Naive thymus-derived CD4-positive, alpha-beta T cell (primary cell): ENCODE measurements at regions not wholly inside any gene's neighbourhood (a gene's known extent, or its start where the extent isn't known, plus 50 kb on each side); places are given as distances from the start of the nearest gene placed in this dataset.
"Not testable (repeated sequence)": the region's sequence is repeated elsewhere in the genome, so short reads cannot be mapped to it uniquely, and the experiment has no call there.

Experiments
- ATAC-seq: fragments of 150-1000 bp; cut with Tn5 transposase; 2 replicates; pipeline ENCODE4 v1.10.0; 2021; ENCODE audit warnings: mild to moderate bottlenecking, moderate library complexity
- CTCF ChIA-PET: fragments of 350-600 bp; sonication (Branson Sonifier 250); formaldehyde crosslinking; loops from one replicate; lab custom pipeline; 2021; ENCODE audit warnings: antibody characterized with exemption; lab: Charles Lee
- POLR2A ChIA-PET: fragments of 350-600 bp; sonication (Branson Sonifier 250); formaldehyde crosslinking; loops from one replicate; lab custom pipeline; 2021; ENCODE audit warnings: antibody characterized with exemption, inconsistent platforms; lab: Charles Lee
- DNase-seq, 9 donors: peaks; one replicate each; pipeline versions ENCODE4 v3.0.0 to v3.0.0-alpha.2; 2020 to 2022; ENCODE audit warnings: mixed read lengths in 1 of 9
- H3K27ac ChIP-seq: one replicate; pipeline ENCODE4 v1.7.0; 2013; ENCODE audit warnings: mild to moderate bottlenecking, low read depth, low read length, moderate library complexity
- H3K27me3 ChIP-seq, 2 donors: one replicate each; pipeline ENCODE4 v1.7.0; 2013; ENCODE audit warnings: low read length in 2 of 2, mild to moderate bottlenecking in 2 of 2, moderate library complexity in 2 of 2; ENCODE audit not compliant: control insufficient read depth in 2 of 2, insufficient read depth in 2 of 2
- H3K36me3 ChIP-seq, 3 experiments: 1 replicate in 2 of 3; 2 replicates in 1 of 3; pipeline ENCODE4 v1.7.0; 2013; ENCODE audit warnings: low read length in 3 of 3, mild to moderate bottlenecking in 3 of 3, moderate library complexity in 1 of 3; ENCODE audit not compliant: insufficient read depth in 3 of 3, control insufficient read depth in 2 of 3
- H3K4me1 ChIP-seq, 2 donors: one replicate each; pipeline ENCODE4 v1.7.0; 2013; ENCODE audit warnings: low read length in 2 of 2, mild to moderate bottlenecking in 2 of 2, moderate library complexity in 1 of 2; ENCODE audit not compliant: control insufficient read depth in 2 of 2, insufficient read depth in 2 of 2
- H3K4me3 ChIP-seq: 2 replicates; pipeline ENCODE4 v1.7.0; 2013; ENCODE audit warnings: mild to moderate bottlenecking, low read length
- H3K9me3 ChIP-seq, 3 experiments: 1 replicate in 2 of 3; 2 replicates in 1 of 3; pipeline ENCODE4 v1.7.0; 2013; ENCODE audit warnings: low read length in 3 of 3; ENCODE audit not compliant: control insufficient read depth in 2 of 3
- H3K27ac Mint-ChIP-seq, 9 donors: one replicate each; pipeline ENCODE4 v1.8.0; 2020 to 2022; ENCODE audit warnings: mixed read lengths in 9 of 9, mild to moderate bottlenecking in 8 of 9, moderate library complexity in 5 of 9, inconsistent platforms in 2 of 9
- H3K27me3 Mint-ChIP-seq, 5 donors: one replicate each; pipeline ENCODE4 v1.8.0; 2021 to 2022; ENCODE audit warnings: mixed read lengths in 5 of 5, mild to moderate bottlenecking in 1 of 5
- H3K36me3 Mint-ChIP-seq, 5 donors: one replicate each; pipeline ENCODE4 v1.8.0; 2020 to 2022; ENCODE audit warnings: mixed read lengths in 5 of 5, mild to moderate bottlenecking in 3 of 5, inconsistent platforms in 1 of 5
- H3K4me1 Mint-ChIP-seq, 7 donors: one replicate each; pipeline ENCODE4 v1.8.0; 2020 to 2022; ENCODE audit warnings: mixed read lengths in 7 of 7, mild to moderate bottlenecking in 3 of 7, inconsistent platforms in 1 of 7
- H3K4me3 Mint-ChIP-seq, 10 donors: one replicate each; pipeline ENCODE4 v1.8.0; 2020 to 2022; ENCODE audit warnings: mild to moderate bottlenecking in 10 of 10, mixed read lengths in 10 of 10, moderate library complexity in 6 of 10, inconsistent platforms in 2 of 10
- H3K9me3 Mint-ChIP-seq, 11 donors: one replicate each; pipeline ENCODE4 v1.8.0; 2020 to 2022; ENCODE audit warnings: mixed read lengths in 11 of 11, mild to moderate bottlenecking in 4 of 11, inconsistent platforms in 1 of 11, moderate library complexity in 1 of 11
- intact Hi-C, 2 donors: fragments of 100-400 bp; cut with micrococcal nuclease; formaldehyde crosslinking; loops; one replicate each; pipeline ENCODE4 v1.15.1; 2023

- POLR2A ChIA-PET: no interaction called here
- H3K36me3 ChIP-seq: no peaks in the 10 kb centered on the region
These were observed 95.3 kb upstream of the FGF3 start for GRCh38 chr11:69914286-69915150.

GRCh38 chr11:69915151-69915500, 95.9 kb upstream of the FGF3 start:
- Histone ChIP-seq H3K9me3 (no peaks in the 10 kb centered on the region), H3K4me1 (no peaks in the 10 kb centered on the region), H3K36me3 (no peaks in the 10 kb centered on the region), H3K4me3 (no peak overlapping the region), H3K27ac (no peak overlapping the region), H3K27me3 (peaks cover 0 to 4% of the 10 kb centered on the region in 2 donors)
- Mint-ChIP-seq H3K9me3 (peaks cover 0 to 3% (median 0%) of the 10 kb centered on the region in 11 donors), H3K4me3 (no peak overlapping the region), H3K4me1 (peaks cover 0 to 5% (median 0%) of the 10 kb centered on the region in 7 donors), H3K36me3 (no peaks in the 10 kb centered on the region), H3K27ac (peak overlapping the region in 1 of 9 donors; percentile 39), H3K27me3 (peaks cover 9 to 57% (median 26%) of the 10 kb centered on the region in 5 donors)
- DNase-seq (no peak), ATAC-seq (no peak)
- ChIA-PET POLR2A (no interaction called here), CTCF (no interaction called here)
- intact Hi-C loops: loop anchor here in 1 of 2 donors (1.0 kb wide), 1 partner anchor 276 kb away; no protein-coding TSS in a partner anchor

More at GRCh38 chr11:69914286-69915150, 95.3 kb upstream of the FGF3 start:
- no peak overlapping the region for H3K4me3 ChIP-seq
- intact Hi-C loops: loop anchor here in 1 of 2 donors (1.0 kb wide), 1 partner anchor 277 kb away; no protein-coding TSS in a partner anchor
- DNase-seq (no peak), ATAC-seq (no peak)
- no peaks in the 10 kb centered on the region for H3K9me3 ChIP-seq
- H3K4me1 ChIP-seq: no peaks in the 10 kb centered on the region
- Mint-ChIP-seq H3K4me1 (peaks cover 0 to 5% (median 0%) of the 10 kb centered on the region in 7 donors), H3K4me3 (no peak overlapping the region), H3K9me3 (peaks cover 0 to 3% (median 0%) of the 10 kb centered on the region in 11 donors), H3K27ac (no peak overlapping the region), H3K36me3 (no peaks in the 10 kb centered on the region), H3K27me3 (peaks cover 9 to 56% (median 24%) of the 10 kb centered on the region in 5 donors)
- peaks cover 0 to 4% of the 10 kb centered on the region in 2 donors for H3K27me3 ChIP-seq
- no peak overlapping the region for H3K27ac ChIP-seq
- CTCF ChIA-PET: no interaction called here

- H3K4me1 Mint-ChIP-seq: peaks cover 0 to 5% (median 0%) of the 10 kb centered on the region in 7 donors
- DNase-seq (peak in 3 of 9 donors; percentile 19 to 62 (median 20)), ATAC-seq (no peak)
- ChIA-PET POLR2A (no interaction called here), CTCF (interaction anchor here (0.8 kb wide), 1 partner anchor 8 kb away, joined by 3 read pairs; no protein-coding TSS in a partner anchor)
- Histone ChIP-seq H3K36me3 (no peaks in the 10 kb centered on the region), H3K9me3 (no peaks in the 10 kb centered on the region), H3K27ac (no peak overlapping the region), H3K27me3 (no peaks in the 10 kb centered on the region), H3K4me3 (no peak overlapping the region), H3K4me1 (no peaks in the 10 kb centered on the region)
- peaks cover 0 to 3% (median 0%) of the 10 kb centered on the region in 11 donors for H3K9me3 Mint-ChIP-seq
- H3K4me3 Mint-ChIP-seq: no peak overlapping the region
- intact Hi-C loops: loop anchor here (1.0 kb wide), 1 partner anchor 276 kb away; no protein-coding TSS in a partner anchor
- peak overlapping the region in 1 of 9 donors; percentile 39 for H3K27ac Mint-ChIP-seq
- peaks cover 9 to 57% (median 25%) of the 10 kb centered on the region in 5 donors for H3K27me3 Mint-ChIP-seq
- H3K36me3 Mint-ChIP-seq: no peaks in the 10 kb centered on the region
These were observed 96.5 kb upstream of the FGF3 start for GRCh38 chr11:69915501-69916250.

GRCh38 chr11:69916251-69916649, 97.0 kb upstream of the FGF3 start:
- H3K9me3 Mint-ChIP-seq, DNase-seq, H3K36me3 ChIP-seq, H3K4me3 ChIP-seq, H3K27me3 ChIP-seq, H3K9me3 ChIP-seq, H3K4me3 Mint-ChIP-seq, H3K27ac ChIP-seq, H3K36me3 Mint-ChIP-seq, ATAC-seq, POLR2A ChIA-PET, H3K27ac Mint-ChIP-seq, H3K4me1 Mint-ChIP-seq, H3K4me1 ChIP-seq: not testable (repeated sequence)
- CTCF ChIA-PET: interaction anchor here (0.8 kb wide), 1 partner anchor 8 kb away, joined by 3 read pairs; no protein-coding TSS in a partner anchor
- intact Hi-C loops: loop anchor here in 1 of 2 donors (1.0 kb wide), 1 partner anchor 275 kb away; no protein-coding TSS in a partner anchor
- H3K27me3 Mint-ChIP-seq: peaks cover 8 to 55% (median 20%) of the 10 kb centered on the region in 5 donors

GRCh38 chr11:69916806-69917387, 97.7 kb upstream of the FGF3 start:
- H3K27me3 Mint-ChIP-seq: peaks cover 7 to 55% (median 20%) of the 10 kb centered on the region in 5 donors

GRCh38 chr11:69917529-69917928, 98.3 kb upstream of the FGF3 start:
- Histone ChIP-seq H3K27me3 (no peaks in the 10 kb centered on the region), H3K4me1 (no peaks in the 10 kb centered on the region), H3K36me3 (no peaks in the 10 kb centered on the region), H3K27ac (no peak overlapping the region), H3K4me3 (no peak overlapping the region), H3K9me3 (no peaks in the 10 kb centered on the region)
- H3K4me3 Mint-ChIP-seq: peak overlapping the region in 1 of 10 donors; percentile 42
- ChIA-PET CTCF (no interaction called here), POLR2A (no interaction called here)
- peaks cover 7 to 55% (median 24%) of the 10 kb centered on the region in 5 donors for H3K27me3 Mint-ChIP-seq
- peaks cover 0 to 5% (median 0%) of the 10 kb centered on the region in 7 donors for H3K4me1 Mint-ChIP-seq
- no peak for ATAC-seq
- H3K36me3 Mint-ChIP-seq: no peaks in the 10 kb centered on the region
- H3K27ac Mint-ChIP-seq: no peak overlapping the region
- H3K9me3 Mint-ChIP-seq: peaks cover 0 to 3% (median 0%) of the 10 kb centered on the region in 11 donors
- DNase-seq: no peak
- intact Hi-C loops: no loop called here

More at GRCh38 chr11:69916806-69917387, 97.7 kb upstream of the FGF3 start:
- no peak overlapping the region for H3K27ac Mint-ChIP-seq
- ChIA-PET CTCF (interaction anchor here (0.8 kb wide), 1 partner anchor 9 kb away, joined by 3 read pairs; no protein-coding TSS in a partner anchor), POLR2A (no interaction called here)
- peaks cover 0 to 5% (median 0%) of the 10 kb centered on the region in 7 donors for H3K4me1 Mint-ChIP-seq
- peaks cover 0 to 3% (median 0%) of the 10 kb centered on the region in 11 donors for H3K9me3 Mint-ChIP-seq
- no peak overlapping the region for H3K4me3 Mint-ChIP-seq
- no peaks in the 10 kb centered on the region for H3K36me3 Mint-ChIP-seq
- DNase-seq (no peak), ATAC-seq (no peak)
- no peaks in the 10 kb centered on the region for H3K27me3 ChIP-seq
- H3K9me3 ChIP-seq: no peaks in the 10 kb centered on the region
- no peaks in the 10 kb centered on the region for H3K36me3 ChIP-seq
- H3K27ac ChIP-seq: no peak overlapping the region
- H3K4me3 ChIP-seq: no peak overlapping the region
- no peaks in the 10 kb centered on the region for H3K4me1 ChIP-seq
- intact Hi-C loops: loop anchor here in 1 of 2 donors (1.0 kb wide), 1 partner anchor 274 kb away; no protein-coding TSS in a partner anchor
